SU-DHL-6 (cell line): ENCODE measurements at regions not wholly inside any gene's neighbourhood (a gene's known extent, or its start where the extent isn't known, plus 50 kb on each side); places are given as distances from the start of the nearest gene placed in this dataset.

Source experiments
- H2AFZ ChIP-seq: fragments of 200-600 bp; sonication (generic); 2 replicates; pipeline ENCODE4 v1.6.1; 2014; ENCODE audit warnings: low read depth, mild to moderate bottlenecking, moderate library complexity, mixed read lengths, antibody characterized with exemption, low read length; ENCODE audit not compliant: severe bottlenecking
- H3F3A ChIP-seq: fragments of 200-600 bp; shearing (Covaris generic); 2 replicates; pipeline ENCODE4 v1.6.0; 2016; ENCODE audit warnings: antibody characterized with exemption, mild to moderate bottlenecking; ENCODE audit not compliant: insufficient read depth
- H3K27ac ChIP-seq: fragments of 200-600 bp; sonication (generic); 2 replicates; pipeline ENCODE4 v1.5.1; 2016; ENCODE audit warnings: low read depth, mild to moderate bottlenecking, low read length, moderate library complexity, mixed read lengths
- H3K27me3 ChIP-seq: fragments of 200-600 bp; sonication (generic), shearing (Covaris generic); 2 replicates; pipeline ENCODE4 v1.6.0; 2014; ENCODE audit warnings: mild to moderate bottlenecking, low read length
- H3K36me3 ChIP-seq: fragments of 200-600 bp; sonication (generic); 2 replicates; pipeline ENCODE4 v1.6.1; 2014; ENCODE audit warnings: mild to moderate bottlenecking, low read length, mixed read lengths
- H3K4me2 ChIP-seq: fragments of 300-600, 200-600 bp; shearing (Covaris generic), sonication (generic); 2 replicates; pipeline ENCODE4 v1.6.0; 2014; ENCODE audit warnings: low read length, low read depth, mild to moderate bottlenecking; ENCODE audit not compliant: poor library complexity, severe bottlenecking
- H3K4me3 ChIP-seq: fragments of 200-600 bp; sonication (generic); 2 replicates; pipeline ENCODE4 v1.5.1; 2014; ENCODE audit warnings: antibody characterized with exemption, low read length, mild to moderate bottlenecking, mixed read lengths; ENCODE audit not compliant: insufficient read depth, poor library complexity, severe bottlenecking
- H3K79me2 ChIP-seq: fragments of 200-600 bp; sonication (generic); 2 replicates; pipeline ENCODE4 v1.6.1; 2014; ENCODE audit warnings: mild to moderate bottlenecking, low read length, moderate library complexity; ENCODE audit not compliant: insufficient read depth
- H3K9ac ChIP-seq: fragments of 200-600 bp; sonication (generic); 2 replicates; pipeline ENCODE4 v1.7.0; 2014; ENCODE audit warnings: mild to moderate bottlenecking, low read length
- H3K9me2 ChIP-seq: fragments of 200-600 bp; sonication (generic); replicated peaks from 2 replicates; pipeline ENCODE4 v1.6.1; 2014; ENCODE audit warnings: low read length; ENCODE audit not compliant: insufficient read depth
- H3K9me3 ChIP-seq: fragments of 200-600 bp; sonication (generic); 2 replicates; pipeline ENCODE4 v1.6.1; 2014; ENCODE audit warnings: low read length, mixed read lengths; ENCODE audit not compliant: insufficient read depth
- H4K20me1 ChIP-seq: fragments of 200-600 bp; sonication (generic); 2 replicates; pipeline ENCODE4 v1.6.1; 2014; ENCODE audit warnings: low read depth, mild to moderate bottlenecking, antibody characterized with exemption, low read length, moderate library complexity, mixed read lengths
- CTCF ChIP-seq: fragments of 200-600 bp; sonication (generic); IDR thresholded peaks from one replicate; pipeline ENCODE4 v1.5.1; 2017; ENCODE audit warnings: antibody characterized with exemption, mild to moderate bottlenecking, low read length, moderate library complexity; ENCODE audit not compliant: insufficient read depth, poor library complexity, severe bottlenecking
- EZH2phosphoT487 ChIP-seq: fragments of 200-600 bp; sonication (generic), shearing (Covaris generic); conservative IDR thresholded peaks from 2 replicates; pipeline ENCODE4 v1.6.1; 2018; ENCODE audit warnings: mild to moderate bottlenecking, antibody characterized with exemption, low read length, moderate library complexity, mixed read lengths

- Histone ChIP-seq H3K4me2 (no peak overlapping the region), H3K27ac (no peak overlapping the region), H3K9ac (no peak overlapping the region), H3K4me3 (no peak overlapping the region), H2AFZ (no peak overlapping the region), H3K36me3 (no peaks in the 10 kb centered on the region), H3K9me2 (no peaks in the 10 kb centered on the region), H3K79me2 (no peaks in the 10 kb centered on the region), H3K27me3 (no peaks in the 10 kb centered on the region), H4K20me1 (no peaks in the 10 kb centered on the region), H3F3A (no peaks in the 10 kb centered on the region), H3K9me3 (no peaks in the 10 kb centered on the region)
- TF ChIP-seq CTCF, result no peak
- TF ChIP-seq EZH2phosphoT487, result no peak
Measured at GRCh38 chr16:77596261-77596660, 126.1 kb upstream of the NUDT7 start.

- Histone ChIP-seq H2AFZ (no peak overlapping the region), H3K9me3 (no peaks in the 10 kb centered on the region), H3K4me3 (no peak overlapping the region), H3K79me2 (no peaks in the 10 kb centered on the region), H3K4me2 (no peak overlapping the region), H3F3A (no peaks in the 10 kb centered on the region), H3K9me2 (no peaks in the 10 kb centered on the region), H3K27me3 (no peaks in the 10 kb centered on the region), H3K36me3 (no peaks in the 10 kb centered on the region), H4K20me1 (no peaks in the 10 kb centered on the region), H3K27ac (no peak overlapping the region), H3K9ac (no peak overlapping the region)
- TF ChIP-seq EZH2phosphoT487 (no peak), CTCF (peak; percentile 81)
Measured at GRCh38 chr16:77599793-77600415, 122.4 kb upstream of the NUDT7 start.

GRCh38 chr16:77600555-77600954 lies 121.8 kb upstream of the NUDT7 start:
- no peaks in the 10 kb centered on the region for H4K20me1 ChIP-seq
- H3K4me2 ChIP-seq, result no peak overlapping the region
- no peaks in the 10 kb centered on the region for H3K27me3 ChIP-seq
- no peak overlapping the region for H3K27ac ChIP-seq
- H3K9ac ChIP-seq, result no peak overlapping the region
- no peaks in the 10 kb centered on the region for H3K9me3 ChIP-seq
- no peak for TF ChIP-seq CTCF
- TF ChIP-seq EZH2phosphoT487, result no peak
- H3K9me2 ChIP-seq, result no peaks in the 10 kb centered on the region
- no peak overlapping the region for H3K4me3 ChIP-seq
- no peaks in the 10 kb centered on the region for H3K36me3 ChIP-seq
- H2AFZ ChIP-seq, result no peak overlapping the region
- H3F3A ChIP-seq, result no peaks in the 10 kb centered on the region
- no peaks in the 10 kb centered on the region for H3K79me2 ChIP-seq
